GM23338 (cell line): ENCODE measurements at regions not wholly inside any gene's neighbourhood (a gene's known extent, or its start where the extent isn't known, plus 50 kb on each side); places are given as distances from the start of the nearest gene placed in this dataset.
A peak's percentile ranks its signal among the peaks of the same experiment; 100 is the strongest.

Source experiments
- ATAC-seq: fragments of 200-7000 bp; cut with Tn5 transposase; 3 replicates; pipeline ENCODE4 v1.9.1; 2020
- DNase-seq: peaks from one replicate; pipeline ENCODE4 v3.0.0-alpha.2; 2015; ENCODE audit warnings: low spot score
- H2AFZ ChIP-seq: fragments of 200-600 bp; sonication (generic); 2 replicates; pipeline ENCODE4 v1.8.0; 2016; ENCODE audit warnings: antibody characterized with exemption, mild to moderate bottlenecking, moderate library complexity
- H3F3A ChIP-seq: fragments of 200-600 bp; sonication (generic); replicated peaks from 2 replicates; pipeline ENCODE4 v1.8.0; 2017; ENCODE audit warnings: antibody characterized with exemption, mixed run types, low read depth
- H3K27ac ChIP-seq: fragments of 200-600 bp; sonication (generic); 2 replicates; pipeline ENCODE4 v1.6.1; 2016; ENCODE audit warnings: low read depth
- H3K27me3 ChIP-seq: fragments of 200-600 bp; sonication (generic); 2 replicates; pipeline ENCODE4 v1.8.0; 2016; ENCODE audit warnings: mild to moderate bottlenecking, mixed run types, moderate library complexity; ENCODE audit not compliant: insufficient read depth
- H3K36me3 ChIP-seq: fragments of 200-600 bp; sonication (generic); 2 replicates; pipeline ENCODE4 v1.8.0; 2016; ENCODE audit warnings: mild to moderate bottlenecking; ENCODE audit not compliant: insufficient read depth
- H3K4me1 ChIP-seq: fragments of 200-600 bp; sonication (generic); 2 replicates; pipeline ENCODE4 v1.8.0; 2016; ENCODE audit warnings: mild to moderate bottlenecking, moderate library complexity; ENCODE audit not compliant: insufficient read depth
- H3K4me2 ChIP-seq: fragments of 200-600 bp; sonication (generic); 2 replicates; pipeline ENCODE4 v1.7.1; 2017; ENCODE audit warnings: mixed run types
- H3K4me3 ChIP-seq: fragments of 200-600 bp; sonication (generic); 2 replicates; pipeline ENCODE4 v1.6.1; 2016; ENCODE audit warnings: mixed run types
- H3K79me2 ChIP-seq: fragments of 200-600 bp; sonication (generic); replicated peaks from 2 replicates; pipeline ENCODE4 v1.8.0; 2017; ENCODE audit warnings: mild to moderate bottlenecking; ENCODE audit not compliant: insufficient read depth
- H3K9me2 ChIP-seq: fragments of 200-600 bp; sonication (generic); 2 replicates; pipeline ENCODE4 v1.8.0; 2017; ENCODE audit not compliant: insufficient read depth
- H4K20me1 ChIP-seq: fragments of 200-600 bp; sonication (generic); replicated peaks from 2 replicates; pipeline ENCODE4 v1.8.0; 2017; ENCODE audit warnings: mild to moderate bottlenecking; ENCODE audit not compliant: insufficient read depth
- H3K27ac Mint-ChIP-seq: 2 replicates; pipeline ENCODE4 v1.8.0; 2020; ENCODE audit warnings: inconsistent platforms, mild to moderate bottlenecking, moderate library complexity, mixed read lengths
- H3K27me3 Mint-ChIP-seq: 3 replicates; pipeline ENCODE4 v1.8.0; 2022; ENCODE audit warnings: low read depth, mild to moderate bottlenecking, moderate library complexity, mixed read lengths, inconsistent platforms; ENCODE audit not compliant: insufficient read depth, poor library complexity
- H3K36me3 Mint-ChIP-seq: 3 replicates; pipeline ENCODE4 v1.8.0; 2021; ENCODE audit warnings: low read depth, mild to moderate bottlenecking, inconsistent platforms, moderate library complexity, mixed read lengths
- H3K4me1 Mint-ChIP-seq: 3 replicates; pipeline ENCODE4 v1.8.0; 2020; ENCODE audit warnings: mild to moderate bottlenecking, inconsistent platforms, mixed read lengths
- H3K4me3 Mint-ChIP-seq: 3 replicates; pipeline ENCODE4 v1.8.0; 2021; ENCODE audit warnings: moderate library complexity, mild to moderate bottlenecking, inconsistent platforms, mixed read lengths
- H3K9me3 Mint-ChIP-seq: 3 replicates; pipeline ENCODE4 v1.8.0; 2020; ENCODE audit warnings: moderate library complexity, mild to moderate bottlenecking, inconsistent platforms, mixed read lengths
- EZH2phosphoT487 ChIP-seq: fragments of 200-600 bp; sonication (generic); IDR thresholded peaks from one replicate; pipeline ENCODE4 v1.8.1; 2018; ENCODE audit warnings: antibody characterized with exemption; ENCODE audit not compliant: unreplicated experiment
- NANOG ChIP-seq: IDR thresholded peaks from 2 replicates; pipeline ENCODE4 v1.6.1; 2016; ENCODE audit warnings: antibody characterized with exemption, borderline replicate concordance
- POLR2AphosphoS5 ChIP-seq: IDR thresholded peaks from 2 replicates; pipeline ENCODE4 v1.6.1; 2016; ENCODE audit warnings: antibody characterized with exemption, low read depth
- STAT1 ChIP-seq: IDR thresholded peaks from one replicate; pipeline ENCODE4 v1.6.1; 2016; ENCODE audit warnings: antibody characterized with exemption; ENCODE audit not compliant: unreplicated experiment
- ZNF114 ChIP-seq: fragments of 250-450 bp; sonication (Bioruptor Pico); IDR thresholded peaks from 2 replicates; pipeline ENCODE4 v1.5.0; 2020; ENCODE audit warnings: mild to moderate bottlenecking, moderate library complexity
- ZNF331 ChIP-seq: fragments of 250-450 bp; sonication (Bioruptor Pico); IDR thresholded peaks from 2 replicates; pipeline ENCODE4 v1.5.0; 2020; ENCODE audit warnings: low read depth, mild to moderate bottlenecking, moderate library complexity
- TF ChIP-seq, protein P1 (sequence below), 2 experiments: fragments of 200-600 bp in 1 of 2; sonication (generic) in 1 of 2; conservative IDR thresholded peaks; 2 replicates each; pipeline versions ENCODE4 v1.5.1 to v1.6.1; 2016 to 2017; ENCODE audit warnings: antibody characterized with exemption in 2 of 2, low read depth in 2 of 2, mild to moderate bottlenecking in 2 of 2, moderate library complexity in 1 of 2
- TF ChIP-seq, protein P2 (sequence below): IDR thresholded peaks from 2 replicates; pipeline ENCODE4 v1.6.1; 2016; ENCODE audit warnings: antibody characterized with exemption
- TF ChIP-seq, protein P3 (sequence below): fragments of 250-450 bp; sonication (Bioruptor Pico); IDR thresholded peaks from 2 replicates; pipeline ENCODE4 v1.5.0; 2020; ENCODE audit warnings: mild to moderate bottlenecking, moderate library complexity
- TF ChIP-seq, protein P4 (sequence below): IDR thresholded peaks from one replicate; pipeline ENCODE4 v1.6.1; 2018; ENCODE audit warnings: antibody characterized with exemption; ENCODE audit not compliant: unreplicated experiment

DNA sequence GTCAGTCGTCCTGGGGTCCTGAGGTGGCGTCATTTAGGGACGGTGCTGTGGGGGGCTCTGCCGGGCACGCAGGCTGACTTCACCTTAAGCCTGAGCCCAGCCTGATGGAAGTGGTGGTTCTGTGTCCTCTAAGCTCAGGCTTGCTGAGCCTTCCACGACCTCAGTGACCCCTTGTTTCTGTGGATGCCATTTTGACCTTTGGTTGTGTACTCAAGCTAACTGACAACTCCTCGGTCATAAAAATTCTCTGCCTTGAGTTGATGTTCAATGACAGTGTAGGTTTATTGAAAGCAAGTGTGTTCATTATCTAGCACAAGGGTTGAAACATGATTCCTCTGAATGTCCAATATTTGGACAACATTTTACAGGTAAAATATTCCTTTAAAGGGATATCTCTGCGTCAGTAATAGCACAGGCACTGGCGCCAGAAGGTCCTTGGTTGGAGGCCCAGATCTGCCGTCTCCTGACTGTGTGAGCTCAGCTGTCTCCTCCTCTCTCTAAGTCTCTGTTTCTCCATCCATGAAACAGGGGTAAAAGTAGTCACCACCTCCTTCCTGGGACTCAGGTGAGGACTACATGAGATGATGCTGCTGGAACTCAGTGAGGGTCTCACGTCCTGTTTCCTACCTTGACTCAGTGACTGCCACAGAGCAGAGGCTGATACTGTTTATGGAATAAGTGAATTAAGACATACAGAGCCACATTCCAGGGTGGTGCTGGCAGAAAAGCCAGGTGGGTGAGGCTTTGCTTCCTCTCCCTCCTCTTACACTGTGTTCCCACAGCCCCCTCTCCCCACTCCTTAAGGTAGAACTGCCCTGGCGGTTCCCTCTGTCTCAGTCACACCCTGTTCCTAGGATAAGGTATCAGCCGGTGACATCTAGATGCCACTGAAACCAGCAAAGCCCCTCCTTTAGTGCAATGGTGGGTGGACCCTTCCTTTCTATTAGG lies 75.7 kb downstream of the IRF8 start (continued):
- TF ChIP-seq, protein P1, sequence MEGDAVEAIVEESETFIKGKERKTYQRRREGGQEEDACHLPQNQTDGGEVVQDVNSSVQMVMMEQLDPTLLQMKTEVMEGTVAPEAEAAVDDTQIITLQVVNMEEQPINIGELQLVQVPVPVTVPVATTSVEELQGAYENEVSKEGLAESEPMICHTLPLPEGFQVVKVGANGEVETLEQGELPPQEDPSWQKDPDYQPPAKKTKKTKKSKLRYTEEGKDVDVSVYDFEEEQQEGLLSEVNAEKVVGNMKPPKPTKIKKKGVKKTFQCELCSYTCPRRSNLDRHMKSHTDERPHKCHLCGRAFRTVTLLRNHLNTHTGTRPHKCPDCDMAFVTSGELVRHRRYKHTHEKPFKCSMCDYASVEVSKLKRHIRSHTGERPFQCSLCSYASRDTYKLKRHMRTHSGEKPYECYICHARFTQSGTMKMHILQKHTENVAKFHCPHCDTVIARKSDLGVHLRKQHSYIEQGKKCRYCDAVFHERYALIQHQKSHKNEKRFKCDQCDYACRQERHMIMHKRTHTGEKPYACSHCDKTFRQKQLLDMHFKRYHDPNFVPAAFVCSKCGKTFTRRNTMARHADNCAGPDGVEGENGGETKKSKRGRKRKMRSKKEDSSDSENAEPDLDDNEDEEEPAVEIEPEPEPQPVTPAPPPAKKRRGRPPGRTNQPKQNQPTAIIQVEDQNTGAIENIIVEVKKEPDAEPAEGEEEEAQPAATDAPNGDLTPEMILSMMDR (conservative IDR thresholded peaks at IDR 0.05; ENCODE audit: low read depth in 2 of 2): no peak
- TF ChIP-seq, protein P2, sequence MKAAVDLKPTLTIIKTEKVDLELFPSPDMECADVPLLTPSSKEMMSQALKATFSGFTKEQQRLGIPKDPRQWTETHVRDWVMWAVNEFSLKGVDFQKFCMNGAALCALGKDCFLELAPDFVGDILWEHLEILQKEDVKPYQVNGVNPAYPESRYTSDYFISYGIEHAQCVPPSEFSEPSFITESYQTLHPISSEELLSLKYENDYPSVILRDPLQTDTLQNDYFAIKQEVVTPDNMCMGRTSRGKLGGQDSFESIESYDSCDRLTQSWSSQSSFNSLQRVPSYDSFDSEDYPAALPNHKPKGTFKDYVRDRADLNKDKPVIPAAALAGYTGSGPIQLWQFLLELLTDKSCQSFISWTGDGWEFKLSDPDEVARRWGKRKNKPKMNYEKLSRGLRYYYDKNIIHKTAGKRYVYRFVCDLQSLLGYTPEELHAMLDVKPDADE: no peak
- TF ChIP-seq STAT1 (no peak), POLR2AphosphoS5 (no peak)

DNA sequence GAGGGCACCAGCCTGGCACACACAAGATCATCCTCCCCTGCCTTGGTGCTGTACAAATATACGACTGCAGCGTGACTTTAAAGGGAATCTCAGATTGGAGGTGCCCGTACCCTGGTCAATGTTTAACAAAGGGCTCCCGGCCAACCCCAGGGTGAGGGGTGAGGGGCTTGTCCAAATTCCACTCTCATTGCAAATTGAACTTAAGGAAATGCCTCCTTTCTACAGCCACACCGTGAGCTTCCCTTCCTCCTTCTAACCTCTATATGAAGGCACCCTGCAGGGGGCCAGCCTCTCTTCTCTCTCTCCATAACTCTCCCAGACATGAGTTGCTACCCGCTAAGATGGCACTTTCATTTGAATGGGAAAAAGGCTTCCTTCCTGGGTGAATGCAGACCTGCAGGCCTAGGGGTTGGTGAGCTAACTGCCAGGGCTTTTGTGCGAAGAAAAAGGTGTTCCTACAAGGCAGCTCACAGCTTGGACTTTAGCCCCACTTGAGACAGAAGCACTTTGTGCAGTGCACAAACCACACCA lies 76.6 kb downstream of the IRF8 start:
- Histone ChIP-seq H4K20me1 (no peaks in the 10 kb centered on the region), H3F3A (no peaks in the 10 kb centered on the region), H3K36me3 (no peaks in the 10 kb centered on the region), H3K27ac (no peak overlapping the region), H3K4me3 (no peak overlapping the region), H3K4me2 (no peak overlapping the region), H3K79me2 (no peaks in the 10 kb centered on the region), H2AFZ (no peak overlapping the region), H3K4me1 (peaks cover 2% of the 10 kb centered on the region; the same call in 1 of the 2 replicates), H3K9me2 (no peaks in the 10 kb centered on the region), H3K27me3 (no peaks in the 10 kb centered on the region)
- Mint-ChIP-seq H3K4me1 (peaks cover 10% of the 10 kb centered on the region; the same call in 2 of the 3 replicates), H3K4me3 (no peak overlapping the region), H3K9me3 (peaks cover 20% of the 10 kb centered on the region), H3K27me3 (peaks cover 23% of the 10 kb centered on the region), H3K36me3 (peaks cover 10% of the 10 kb centered on the region), H3K27ac (no peak overlapping the region)
- peak; percentile 11 for DNase-seq
- ATAC-seq: no peak
- TF ChIP-seq, protein P3, sequence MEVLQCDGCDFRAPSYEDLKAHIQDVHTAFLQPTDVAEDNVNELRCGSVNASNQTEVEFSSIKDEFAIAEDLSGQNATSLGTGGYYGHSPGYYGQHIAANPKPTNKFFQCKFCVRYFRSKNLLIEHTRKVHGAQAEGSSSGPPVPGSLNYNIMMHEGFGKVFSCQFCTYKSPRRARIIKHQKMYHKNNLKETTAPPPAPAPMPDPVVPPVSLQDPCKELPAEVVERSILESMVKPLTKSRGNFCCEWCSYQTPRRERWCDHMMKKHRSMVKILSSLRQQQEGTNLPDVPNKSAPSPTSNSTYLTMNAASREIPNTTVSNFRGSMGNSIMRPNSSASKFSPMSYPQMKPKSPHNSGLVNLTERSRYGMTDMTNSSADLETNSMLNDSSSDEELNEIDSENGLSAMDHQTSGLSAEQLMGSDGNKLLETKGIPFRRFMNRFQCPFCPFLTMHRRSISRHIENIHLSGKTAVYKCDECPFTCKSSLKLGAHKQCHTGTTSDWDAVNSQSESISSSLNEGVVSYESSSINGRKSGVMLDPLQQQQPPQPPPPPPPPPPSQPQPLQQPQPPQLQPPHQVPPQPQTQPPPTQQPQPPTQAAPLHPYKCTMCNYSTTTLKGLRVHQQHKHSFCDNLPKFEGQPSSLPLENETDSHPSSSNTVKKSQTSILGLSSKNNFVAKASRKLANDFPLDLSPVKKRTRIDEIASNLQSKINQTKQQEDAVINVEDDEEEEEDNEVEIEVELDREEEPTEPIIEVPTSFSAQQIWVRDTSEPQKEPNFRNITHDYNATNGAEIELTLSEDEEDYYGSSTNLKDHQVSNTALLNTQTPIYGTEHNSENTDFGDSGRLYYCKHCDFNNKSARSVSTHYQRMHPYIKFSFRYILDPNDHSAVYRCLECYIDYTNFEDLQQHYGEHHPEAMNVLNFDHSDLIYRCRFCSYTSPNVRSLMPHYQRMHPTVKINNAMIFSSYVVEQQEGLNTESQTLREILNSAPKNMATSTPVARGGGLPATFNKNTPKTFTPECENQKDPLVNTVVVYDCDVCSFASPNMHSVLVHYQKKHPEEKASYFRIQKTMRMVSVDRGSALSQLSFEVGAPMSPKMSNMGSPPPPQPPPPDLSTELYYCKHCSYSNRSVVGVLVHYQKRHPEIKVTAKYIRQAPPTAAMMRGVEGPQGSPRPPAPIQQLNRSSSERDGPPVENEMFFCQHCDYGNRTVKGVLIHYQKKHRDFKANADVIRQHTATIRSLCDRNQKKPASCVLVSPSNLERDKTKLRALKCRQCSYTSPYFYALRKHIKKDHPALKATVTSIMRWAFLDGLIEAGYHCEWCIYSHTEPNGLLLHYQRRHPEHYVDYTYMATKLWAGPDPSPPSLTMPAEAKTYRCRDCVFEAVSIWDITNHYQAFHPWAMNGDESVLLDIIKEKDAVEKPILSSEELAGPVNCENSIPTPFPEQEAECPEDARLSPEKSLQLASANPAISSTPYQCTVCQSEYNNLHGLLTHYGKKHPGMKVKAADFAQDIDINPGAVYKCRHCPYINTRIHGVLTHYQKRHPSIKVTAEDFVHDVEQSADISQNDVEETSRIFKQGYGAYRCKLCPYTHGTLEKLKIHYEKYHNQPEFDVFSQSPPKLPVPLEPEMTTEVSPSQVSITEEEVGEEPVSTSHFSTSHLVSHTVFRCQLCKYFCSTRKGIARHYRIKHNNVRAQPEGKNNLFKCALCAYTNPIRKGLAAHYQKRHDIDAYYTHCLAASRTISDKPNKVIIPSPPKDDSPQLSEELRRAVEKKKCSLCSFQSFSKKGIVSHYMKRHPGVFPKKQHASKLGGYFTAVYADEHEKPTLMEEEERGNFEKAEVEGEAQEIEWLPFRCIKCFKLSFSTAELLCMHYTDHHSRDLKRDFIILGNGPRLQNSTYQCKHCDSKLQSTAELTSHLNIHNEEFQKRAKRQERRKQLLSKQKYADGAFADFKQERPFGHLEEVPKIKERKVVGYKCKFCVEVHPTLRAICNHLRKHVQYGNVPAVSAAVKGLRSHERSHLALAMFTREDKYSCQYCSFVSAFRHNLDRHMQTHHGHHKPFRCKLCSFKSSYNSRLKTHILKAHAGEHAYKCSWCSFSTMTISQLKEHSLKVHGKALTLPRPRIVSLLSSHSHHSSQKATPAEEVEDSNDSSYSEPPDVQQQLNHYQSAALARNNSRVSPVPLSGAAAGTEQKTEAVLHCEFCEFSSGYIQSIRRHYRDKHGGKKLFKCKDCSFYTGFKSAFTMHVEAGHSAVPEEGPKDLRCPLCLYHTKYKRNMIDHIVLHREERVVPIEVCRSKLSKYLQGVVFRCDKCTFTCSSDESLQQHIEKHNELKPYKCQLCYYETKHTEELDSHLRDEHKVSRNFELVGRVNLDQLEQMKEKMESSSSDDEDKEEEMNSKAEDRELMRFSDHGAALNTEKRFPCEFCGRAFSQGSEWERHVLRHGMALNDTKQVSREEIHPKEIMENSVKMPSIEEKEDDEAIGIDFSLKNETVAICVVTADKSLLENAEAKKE (CRISPR knock-in tag): no peak
- TF ChIP-seq, protein P4, sequence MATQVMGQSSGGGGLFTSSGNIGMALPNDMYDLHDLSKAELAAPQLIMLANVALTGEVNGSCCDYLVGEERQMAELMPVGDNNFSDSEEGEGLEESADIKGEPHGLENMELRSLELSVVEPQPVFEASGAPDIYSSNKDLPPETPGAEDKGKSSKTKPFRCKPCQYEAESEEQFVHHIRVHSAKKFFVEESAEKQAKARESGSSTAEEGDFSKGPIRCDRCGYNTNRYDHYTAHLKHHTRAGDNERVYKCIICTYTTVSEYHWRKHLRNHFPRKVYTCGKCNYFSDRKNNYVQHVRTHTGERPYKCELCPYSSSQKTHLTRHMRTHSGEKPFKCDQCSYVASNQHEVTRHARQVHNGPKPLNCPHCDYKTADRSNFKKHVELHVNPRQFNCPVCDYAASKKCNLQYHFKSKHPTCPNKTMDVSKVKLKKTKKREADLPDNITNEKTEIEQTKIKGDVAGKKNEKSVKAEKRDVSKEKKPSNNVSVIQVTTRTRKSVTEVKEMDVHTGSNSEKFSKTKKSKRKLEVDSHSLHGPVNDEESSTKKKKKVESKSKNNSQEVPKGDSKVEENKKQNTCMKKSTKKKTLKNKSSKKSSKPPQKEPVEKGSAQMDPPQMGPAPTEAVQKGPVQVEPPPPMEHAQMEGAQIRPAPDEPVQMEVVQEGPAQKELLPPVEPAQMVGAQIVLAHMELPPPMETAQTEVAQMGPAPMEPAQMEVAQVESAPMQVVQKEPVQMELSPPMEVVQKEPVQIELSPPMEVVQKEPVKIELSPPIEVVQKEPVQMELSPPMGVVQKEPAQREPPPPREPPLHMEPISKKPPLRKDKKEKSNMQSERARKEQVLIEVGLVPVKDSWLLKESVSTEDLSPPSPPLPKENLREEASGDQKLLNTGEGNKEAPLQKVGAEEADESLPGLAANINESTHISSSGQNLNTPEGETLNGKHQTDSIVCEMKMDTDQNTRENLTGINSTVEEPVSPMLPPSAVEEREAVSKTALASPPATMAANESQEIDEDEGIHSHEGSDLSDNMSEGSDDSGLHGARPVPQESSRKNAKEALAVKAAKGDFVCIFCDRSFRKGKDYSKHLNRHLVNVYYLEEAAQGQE: no peak
- TF ChIP-seq ZNF331 (CRISPR knock-in tag) (no peak), NANOG (no peak), EZH2phosphoT487 (no peak), STAT1 (no peak), ZNF114 (CRISPR knock-in tag) (no peak)
